Fibroblast of the aortic adventitia (primary cell): ENCODE measurements at regions not wholly inside any gene's neighbourhood (a gene's known extent, or its start where the extent isn't known, plus 50 kb on each side); places are given as distances from the start of the nearest gene placed in this dataset.

Experiments
- DNase-seq: peaks from one replicate; pipeline ENCODE4 v3.0.0-alpha.2; 2010; ENCODE audit warnings: low read depth
- H3K4me3 ChIP-seq: 2 replicates; pipeline ENCODE4 v1.5.1; 2011; ENCODE audit warnings: low read depth, mild to moderate bottlenecking, control low read depth, low read length, moderate library complexity
- CTCF ChIP-seq: IDR thresholded peaks from 2 replicates; pipeline ENCODE4 v1.5.1; 2011; ENCODE audit warnings: mild to moderate bottlenecking, low read length, control low read depth, inconsistent platforms; ENCODE audit not compliant: insufficient read depth

- no peak overlapping the region for H3K4me3 ChIP-seq
- no peak for DNase-seq
- no peak for TF ChIP-seq CTCF
Observed at GRCh38 chr2:147515213-147515612, 329.6 kb upstream of the ACVR2A start.

DNA sequence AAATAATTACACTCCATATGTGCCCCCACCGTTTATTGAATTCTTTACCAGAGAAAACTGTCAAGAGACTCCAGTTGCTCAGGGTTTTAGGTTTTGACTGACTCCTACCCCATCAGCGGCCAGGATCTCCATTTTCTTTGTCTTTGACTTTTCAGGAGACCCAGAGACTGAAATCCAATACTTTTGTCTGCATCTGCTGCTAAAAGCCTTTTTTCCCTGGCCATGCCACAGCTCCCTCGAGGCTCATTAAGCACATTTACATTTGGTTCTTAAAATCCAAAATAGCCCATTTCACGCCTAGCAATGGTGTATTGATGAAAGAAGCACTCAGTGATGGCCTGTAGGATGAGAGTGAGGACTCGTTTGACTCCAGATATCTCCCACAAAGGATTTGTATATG is 332.6 kb upstream of the ACVR2A start:
- no peak for TF ChIP-seq CTCF
- DNase-seq, result no peak
- H3K4me3 ChIP-seq, result no peak overlapping the region

DNA sequence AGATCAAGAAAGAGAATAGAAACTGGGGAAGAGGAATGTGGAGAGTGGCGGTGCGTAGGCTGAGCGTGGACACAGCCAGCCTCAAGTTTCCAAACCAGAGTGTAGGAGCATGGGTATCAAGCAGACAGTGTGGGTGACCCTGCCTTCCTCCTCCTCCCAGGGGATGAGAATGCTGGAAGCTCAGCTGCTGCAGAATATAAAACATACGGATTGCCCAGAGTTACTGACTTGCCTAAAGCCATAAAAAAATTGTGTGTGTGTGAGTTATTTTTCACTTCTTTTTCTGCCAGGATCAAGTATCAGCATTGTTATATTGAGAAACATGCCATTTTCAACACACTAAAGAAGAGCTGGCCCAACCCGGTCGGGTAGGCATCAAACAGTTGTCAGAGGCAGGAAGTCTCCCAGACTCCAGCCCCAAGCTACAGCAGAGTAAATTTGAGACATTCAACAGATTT is 333.3 kb upstream of the ACVR2A start:
- no peak overlapping the region for H3K4me3 ChIP-seq
- DNase-seq, result peak; percentile 72
- TF ChIP-seq CTCF, result no peak

- H3K4me3 ChIP-seq, result no peak overlapping the region
- DNase-seq, result no peak
- no peak for TF ChIP-seq CTCF
Observed at GRCh38 chr2:147509821-147510220, 335.0 kb upstream of the ACVR2A start.

- no peak for TF ChIP-seq CTCF
- no peak for DNase-seq
- H3K4me3 ChIP-seq, result no peak overlapping the region
Observed at GRCh38 chr2:147506889-147507288, 337.9 kb upstream of the ACVR2A start.

GRCh38 chr2:147502711-147503290 is 342.0 kb upstream of the ACVR2A start:
- no peak overlapping the region for H3K4me3 ChIP-seq

More at GRCh38 chr2:147502711-147503290, 342.0 kb upstream of the ACVR2A start:
- no peak for TF ChIP-seq CTCF
- DNase-seq, result no peak
